ENCODE measurements at regions not wholly inside any gene's neighbourhood (a gene's known extent, or its start where the extent isn't known, plus 50 kb on each side); places are given as distances from the start of the nearest gene placed in this dataset.
"Not testable (repeated sequence)": the region's sequence is repeated elsewhere in the genome, so short reads cannot be mapped to it uniquely, and the experiment has no call there.

DNA sequence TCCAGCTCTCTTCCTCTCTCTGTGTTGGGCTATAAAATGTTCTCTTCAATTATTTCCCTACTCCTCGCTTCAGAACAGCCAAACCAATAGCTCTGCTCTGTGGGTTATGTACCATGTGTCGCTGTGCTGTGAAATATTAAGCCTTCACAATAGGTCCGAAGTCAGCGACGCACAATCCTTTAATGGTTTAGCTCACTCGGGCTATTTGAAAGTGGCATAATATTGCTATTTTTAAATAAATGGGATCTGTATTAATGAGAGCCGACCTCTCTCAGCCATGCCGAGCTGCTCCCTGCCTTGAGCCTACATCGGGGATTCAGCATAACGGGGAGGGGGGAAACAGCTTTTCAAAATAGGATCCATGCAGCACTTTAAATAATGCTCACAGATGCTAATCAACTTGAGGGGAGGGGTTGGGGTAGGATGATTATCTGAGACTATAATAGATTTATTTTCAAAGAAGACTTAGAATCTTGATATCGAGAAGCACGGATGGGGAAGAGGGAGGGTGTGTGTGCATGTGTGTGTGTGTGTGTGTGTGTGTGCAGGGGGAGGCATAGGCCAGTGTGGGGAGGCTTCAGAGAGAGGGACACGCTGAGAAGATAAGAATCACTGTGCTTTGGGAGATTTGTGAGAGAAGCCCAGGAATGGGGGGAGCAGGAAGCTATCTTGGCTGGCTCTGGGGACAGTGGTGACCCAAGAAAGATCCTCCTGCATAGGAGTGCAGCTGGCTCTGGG is 271.5 kb downstream of the NXPE2 start:
- DNase-seq, result no peak

DNA sequence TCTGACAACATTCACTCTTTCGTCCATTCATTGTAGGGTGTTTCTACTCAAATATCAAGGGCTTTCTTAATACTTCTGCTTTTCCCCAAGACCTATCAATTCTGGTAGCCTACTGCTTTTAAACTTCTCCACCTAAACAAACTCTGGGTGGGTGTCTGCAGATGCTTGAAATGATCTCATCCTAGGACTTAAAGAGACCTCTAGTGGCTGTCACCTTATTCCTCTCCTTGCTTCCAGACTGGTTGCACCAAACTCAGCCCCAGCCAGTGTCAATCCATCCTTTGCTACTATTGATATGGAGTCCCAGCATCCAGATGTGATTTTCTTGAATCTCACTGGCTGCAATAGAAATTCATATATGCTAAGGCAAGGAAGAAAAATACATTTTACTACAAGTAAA is 274.7 kb downstream of the NXPE2 start:
- no peak for DNase-seq

DNA sequence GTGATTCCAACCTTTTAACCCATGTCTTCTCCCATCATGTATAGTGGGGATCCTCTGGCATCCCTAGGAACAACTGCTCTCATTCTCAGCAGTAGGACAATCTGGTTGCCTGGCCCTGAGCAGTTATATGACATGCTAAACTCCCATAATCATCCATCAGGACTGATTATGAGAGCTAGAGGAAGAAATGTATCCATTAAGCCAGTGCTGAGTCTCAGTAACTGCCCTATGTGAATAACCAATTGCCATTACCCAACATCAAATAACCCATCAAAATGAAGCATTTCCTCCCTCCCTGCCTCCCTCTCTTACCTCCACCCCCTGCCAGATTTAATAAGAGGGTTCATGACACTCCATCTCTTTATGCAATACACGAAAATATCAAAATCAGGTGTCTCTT is 277.6 kb downstream of the NXPE2 start:
- no peak for DNase-seq

DNA sequence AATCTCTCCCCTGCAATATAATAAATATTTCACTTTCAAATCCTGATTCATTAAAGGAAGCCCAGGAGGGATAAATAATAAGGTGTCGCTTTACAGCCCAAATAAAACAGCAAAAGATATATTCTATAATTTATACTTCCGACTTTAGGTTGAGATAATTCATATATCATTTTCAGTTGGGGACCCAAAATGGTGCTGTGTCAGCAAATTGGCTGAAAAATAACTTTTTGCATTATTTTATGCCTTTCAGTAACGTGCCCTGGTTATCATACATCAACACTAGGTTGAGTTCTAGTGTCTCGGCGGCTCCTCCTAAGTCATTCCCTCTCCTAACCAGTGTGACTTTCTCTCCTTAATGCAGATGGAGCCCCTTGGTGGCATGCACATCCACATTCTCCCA is 278.2 kb downstream of the NXPE2 start:
- DNase-seq, result no peak

DNA sequence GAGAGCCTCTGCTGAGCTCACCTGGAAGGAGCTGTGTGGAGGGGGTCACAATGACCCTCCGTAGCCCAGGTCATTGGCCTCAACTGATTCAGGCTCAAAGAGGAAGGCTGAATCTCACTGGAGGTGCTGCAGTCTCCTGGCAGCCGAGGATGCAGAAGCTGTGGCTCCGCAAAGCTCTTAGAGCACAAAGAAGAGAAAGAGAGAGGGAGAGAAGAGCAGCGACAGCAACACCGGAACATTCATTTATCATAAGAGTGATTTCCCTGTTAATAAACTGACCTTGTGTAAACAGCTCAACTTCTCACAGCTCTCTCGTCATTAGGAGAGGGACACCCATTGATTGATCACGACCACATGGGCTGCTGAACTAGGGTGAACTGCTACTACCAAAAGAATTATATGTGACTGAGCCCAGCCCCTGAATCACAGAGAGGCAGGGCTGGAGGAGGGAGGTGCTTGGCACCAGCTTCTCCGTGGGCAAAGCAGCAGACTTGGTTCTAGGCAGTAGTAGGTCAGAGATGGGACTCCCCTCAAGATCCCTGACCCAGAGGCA is 281.7 kb downstream of the NXPE2 start:
- DNase-seq, result no peak

DNA sequence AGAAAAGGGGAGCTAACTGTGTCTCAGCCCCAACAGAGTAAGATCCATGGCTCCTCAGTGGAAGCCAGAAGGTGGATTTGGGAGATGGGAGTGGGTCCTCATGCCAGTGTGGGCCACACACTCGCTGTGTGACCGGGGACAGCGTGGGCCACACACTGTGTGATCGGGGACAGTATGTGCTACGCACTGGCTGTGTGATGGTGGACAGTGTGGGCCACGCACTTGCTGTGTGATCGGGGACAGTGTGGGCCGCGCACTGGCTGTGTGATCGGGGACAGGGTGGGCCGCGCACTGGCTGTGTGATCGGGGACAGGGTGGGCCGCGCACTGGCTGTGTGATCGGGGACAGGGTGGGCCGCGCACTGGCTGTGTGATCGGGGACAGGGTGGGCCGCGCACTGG is 282.5 kb downstream of the NXPE2 start:
- not testable (repeated sequence) for DNase-seq

DNA sequence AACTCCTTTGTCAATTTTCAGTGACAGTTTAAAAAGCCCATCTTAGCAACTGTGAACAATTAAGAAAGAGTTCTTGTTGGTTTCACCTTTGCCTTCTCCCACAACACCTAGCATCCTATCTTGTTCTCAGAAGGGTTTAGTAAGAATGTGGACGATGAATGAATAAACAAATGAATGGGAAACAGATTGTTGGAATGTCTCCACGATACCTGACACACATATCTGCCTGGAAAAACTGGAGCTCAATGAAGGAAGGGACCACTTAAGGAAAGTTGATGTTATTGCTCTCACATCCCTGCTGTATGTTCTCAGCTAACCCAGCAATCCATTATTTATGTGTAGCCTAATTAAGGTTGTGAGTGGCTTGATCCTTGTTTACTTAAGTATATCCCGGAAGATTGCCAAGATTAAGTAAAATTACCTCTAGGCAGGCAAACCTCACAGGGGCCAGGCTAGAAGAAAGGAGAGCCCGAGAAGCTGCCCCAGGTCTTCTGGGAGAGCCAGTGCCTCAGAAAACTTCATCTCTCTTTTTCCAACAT is 286.4 kb downstream of the NXPE2 start:
- no peak for DNase-seq

DNA sequence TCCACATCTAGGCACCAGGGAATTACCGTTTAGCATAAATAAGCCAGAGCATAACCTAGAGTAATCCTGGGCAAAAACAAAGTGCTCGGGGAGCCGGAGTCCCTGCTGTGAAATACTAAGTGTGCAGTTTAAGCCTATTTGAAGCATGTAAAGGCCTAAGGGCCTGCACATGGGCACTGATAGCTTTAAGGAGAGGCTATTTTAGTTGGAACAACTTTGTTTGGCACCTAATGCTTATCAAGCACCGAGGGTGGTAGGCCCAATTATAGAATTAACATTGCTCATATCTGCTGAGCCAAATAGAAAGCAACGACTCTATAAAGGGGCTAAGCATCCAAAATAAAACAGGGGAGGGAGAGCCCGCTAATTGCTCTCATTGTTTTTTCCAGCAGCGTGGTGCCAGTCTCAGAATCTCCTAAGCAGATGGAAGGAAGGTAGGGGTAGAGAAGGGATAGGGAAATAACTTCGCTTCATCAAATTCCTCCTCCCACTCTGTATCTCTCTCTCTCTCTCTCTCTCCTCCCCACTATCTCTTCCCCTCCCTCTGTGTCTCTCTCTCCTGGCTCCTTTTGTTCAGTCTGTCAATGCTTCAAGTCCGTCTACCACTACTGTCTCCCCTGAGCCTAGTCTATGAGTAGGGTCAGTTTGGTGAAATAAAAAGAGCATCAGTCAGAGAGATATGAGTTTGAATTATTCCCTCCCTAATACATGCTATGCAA is 292.8 kb downstream of the NXPE2 start:
- no peak for DNase-seq

DNA sequence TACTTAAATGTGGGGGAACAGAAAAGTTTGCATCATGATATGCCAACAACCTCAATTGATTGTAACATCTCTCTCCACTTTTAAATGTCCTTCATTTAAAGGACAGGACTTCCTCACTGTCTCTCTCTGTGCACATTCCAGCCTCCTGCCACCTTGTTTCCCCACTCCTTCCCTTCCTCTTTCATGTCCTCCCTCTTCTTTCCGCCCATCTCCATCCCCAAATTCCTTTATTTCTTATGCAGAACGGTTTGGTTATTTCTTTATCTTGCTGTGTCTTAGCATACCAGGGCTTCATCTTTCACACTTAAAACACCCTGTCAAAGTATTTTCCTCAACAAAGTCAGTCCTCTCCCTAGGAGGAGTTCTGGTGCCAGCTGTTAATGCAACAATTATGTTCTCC is 293.8 kb downstream of the NXPE2 start:
- no peak for DNase-seq

DNA sequence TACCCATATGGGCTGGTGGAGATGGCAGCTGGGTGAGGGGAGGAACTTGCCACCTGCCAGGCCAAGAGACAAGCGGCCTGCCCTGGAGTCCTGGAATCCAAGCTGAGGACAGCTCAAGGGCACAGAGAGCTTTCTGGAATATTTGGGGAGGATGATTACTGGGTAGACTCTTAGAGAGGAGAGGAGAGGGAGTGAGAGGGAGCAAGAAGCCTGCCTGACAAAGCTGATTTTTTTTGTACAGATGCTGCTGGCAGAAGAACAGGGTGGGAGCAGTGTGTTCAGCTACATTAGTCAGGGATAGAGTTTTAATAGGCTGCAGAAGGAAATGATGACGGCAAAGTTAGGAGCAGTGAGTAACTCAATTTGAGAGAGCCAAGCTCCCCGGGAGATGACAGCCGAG is 299.3 kb downstream of the NXPE2 start:
- no peak for DNase-seq

DNA sequence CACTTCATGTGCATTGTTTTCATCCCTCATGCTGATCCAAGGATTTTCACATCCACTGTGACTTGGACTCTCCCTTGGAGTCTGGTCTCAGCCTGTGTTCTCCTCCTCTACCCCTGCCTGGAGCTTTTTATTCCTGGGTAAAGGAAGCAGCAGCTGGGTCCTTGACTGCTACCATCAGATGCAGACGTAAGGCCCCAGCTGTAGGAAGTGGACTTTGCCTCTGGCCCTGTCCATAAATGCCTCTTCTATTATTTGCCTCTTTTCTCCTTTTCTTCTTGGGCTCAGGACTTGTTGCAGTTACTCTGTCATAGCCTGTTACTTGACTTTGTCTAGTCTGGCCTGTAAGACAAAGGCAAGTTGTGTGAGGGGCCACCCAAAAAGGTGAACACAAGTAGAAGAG is 303.8 kb downstream of the NXPE2 start:
- DNase-seq, result no peak

DNA sequence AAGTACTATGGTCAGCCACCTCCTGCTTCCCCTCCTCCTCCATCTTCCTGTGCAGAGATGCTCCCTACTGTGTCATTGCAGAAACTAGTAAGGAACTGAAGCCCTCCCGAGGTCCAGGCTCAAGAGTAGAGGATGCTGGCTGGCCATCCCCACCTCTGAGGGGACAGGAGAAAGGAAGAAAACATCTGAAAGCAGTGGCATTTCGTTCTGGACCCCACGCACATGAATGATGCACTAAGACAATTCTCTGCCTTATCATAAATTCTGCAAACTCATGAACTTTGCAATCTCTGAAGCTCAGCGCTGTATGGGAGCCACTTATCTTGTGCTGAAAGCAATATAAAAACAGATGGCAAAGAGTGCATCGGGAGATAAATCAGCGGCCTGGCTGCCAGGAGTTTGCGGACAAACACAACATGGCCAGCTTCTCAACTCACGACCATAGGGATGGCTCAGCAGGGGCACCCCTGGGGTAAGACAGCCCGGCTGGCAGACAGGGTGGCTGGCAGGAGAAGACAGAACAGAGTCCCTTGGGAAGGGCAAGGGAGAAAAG is 306.4 kb downstream of the NXPE2 start:
- peak; percentile 75 for DNase-seq

DNA sequence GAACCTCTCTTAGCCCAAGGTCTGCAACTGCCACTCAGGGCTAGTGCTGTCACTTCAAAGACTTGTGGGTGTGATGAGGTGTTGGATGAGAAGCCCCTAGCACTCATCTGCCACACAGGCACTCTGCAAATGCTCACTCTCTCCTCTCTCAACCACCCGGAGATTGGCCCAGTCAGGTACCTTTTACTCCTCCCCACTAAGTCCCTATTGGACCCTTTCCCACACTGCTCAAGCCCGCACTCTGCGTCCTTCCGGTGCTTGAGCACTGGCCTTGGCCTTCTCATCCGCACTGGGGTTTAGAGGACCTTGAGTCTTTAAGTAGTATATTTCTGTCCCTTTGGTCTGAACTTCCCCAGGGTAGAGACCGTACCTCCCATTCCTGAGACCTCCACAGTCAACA is 308.0 kb downstream of the NXPE2 start:
- DNase-seq, result no peak

DNA sequence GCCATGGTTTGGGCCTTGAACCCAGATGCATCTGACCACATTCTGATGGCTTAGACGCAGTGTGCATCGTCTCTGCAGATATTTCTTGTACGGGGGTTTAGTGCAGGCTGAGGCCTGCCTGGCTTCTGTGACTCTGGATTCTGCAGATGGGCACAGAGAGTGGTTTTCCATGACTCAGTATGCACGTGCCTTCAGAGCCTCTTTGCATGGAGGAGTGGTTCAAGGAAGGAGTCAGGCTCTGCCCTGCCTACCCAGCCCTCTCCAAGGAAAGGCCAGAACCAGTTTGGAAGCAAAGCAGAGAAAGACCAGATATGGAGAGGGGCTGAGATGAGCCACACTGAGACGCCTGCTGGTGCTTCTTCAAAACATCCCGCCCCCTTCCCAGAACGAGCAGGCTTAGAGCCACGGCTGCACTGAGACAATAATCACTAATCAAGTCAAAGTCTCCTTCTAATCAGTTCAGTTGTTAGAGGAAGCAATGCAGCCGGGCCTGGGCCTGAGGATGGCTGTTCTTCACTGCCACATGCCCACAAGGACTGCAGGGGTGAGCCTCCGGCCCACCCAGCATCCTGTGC is 308.9 kb downstream of the NXPE2 start:
- DNase-seq, result no peak

DNA sequence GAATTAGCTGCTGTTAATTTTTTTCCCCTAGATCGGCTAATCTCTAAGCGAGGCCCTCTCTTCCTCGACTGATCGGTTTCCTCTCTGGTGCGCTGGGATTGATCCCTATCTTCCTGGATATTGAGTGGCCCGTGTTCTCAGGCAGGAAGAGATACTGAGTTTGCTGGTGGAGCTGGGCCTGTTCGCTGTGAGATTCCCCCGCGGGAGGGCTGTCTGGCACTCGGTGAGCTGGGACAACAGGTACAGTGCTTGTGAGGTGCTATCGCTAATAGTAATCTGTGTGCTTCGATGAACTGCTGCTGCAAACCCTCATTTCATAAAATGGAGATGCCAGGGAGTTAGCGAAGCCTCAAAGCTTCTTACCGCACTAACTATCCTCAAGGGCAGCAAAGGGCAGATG is 310.3 kb downstream of the NXPE2 start:
- no peak for DNase-seq

DNA sequence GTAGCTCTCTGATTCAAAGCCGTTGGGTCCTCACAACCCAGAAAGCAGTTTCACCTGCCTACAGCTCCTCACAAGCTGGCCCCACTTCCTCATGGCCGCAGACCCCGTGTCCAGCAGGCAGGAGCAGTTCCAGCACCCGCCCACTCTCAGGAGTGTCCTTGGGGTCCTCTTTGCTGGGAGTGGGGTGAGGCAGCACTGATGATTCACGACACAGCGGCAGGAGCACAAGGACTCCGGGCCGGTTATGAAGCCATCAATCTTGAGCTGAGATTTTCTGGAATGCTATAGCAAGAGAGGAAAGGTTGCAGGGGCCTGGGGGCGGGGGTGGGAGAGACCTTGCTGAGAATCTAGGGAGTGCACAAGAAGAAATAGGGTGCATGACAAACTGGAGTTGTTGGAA is 311.2 kb downstream of the NXPE2 start:
- DNase-seq, result no peak

DNA sequence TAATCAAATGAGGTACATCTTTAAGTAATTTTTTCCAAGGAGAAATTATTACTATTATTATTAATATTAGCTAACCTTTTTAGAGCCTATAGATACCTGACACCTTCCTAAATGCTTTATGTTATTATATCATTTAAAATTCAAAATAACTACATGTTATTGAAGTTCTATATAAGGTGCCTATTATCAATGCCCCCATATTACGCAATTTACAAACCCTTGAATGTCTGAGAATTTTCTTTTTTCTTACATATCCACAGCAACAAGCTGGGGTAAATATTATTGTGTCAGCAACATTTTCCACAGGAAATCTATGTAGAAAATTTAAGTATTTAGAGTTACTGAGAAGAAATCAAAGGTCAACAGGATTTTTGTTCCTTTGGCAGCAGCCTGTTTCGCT is 327.3 kb downstream of the NXPE2 start:
- DNase-seq, result no peak

DNA sequence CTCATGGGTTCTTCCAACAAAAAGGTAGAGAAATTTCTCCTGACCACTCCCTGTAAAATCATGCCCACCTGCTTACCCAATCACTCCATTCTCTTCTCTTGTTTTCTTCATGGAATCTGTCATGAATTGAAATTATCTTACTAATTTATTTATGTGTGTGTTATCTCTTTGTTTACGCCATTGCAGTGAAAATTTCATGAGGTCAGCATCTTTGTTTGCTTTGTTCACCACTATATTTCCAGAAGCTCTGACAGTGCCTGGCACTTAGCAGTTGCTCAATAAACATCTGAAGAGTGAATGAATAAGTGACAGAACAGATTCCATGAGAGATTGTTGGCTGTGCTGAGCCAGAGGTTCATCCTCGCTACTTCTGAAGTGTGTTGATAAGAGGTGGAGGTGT is 329.5 kb downstream of the NXPE2 start:
- DNase-seq, result no peak

DNA sequence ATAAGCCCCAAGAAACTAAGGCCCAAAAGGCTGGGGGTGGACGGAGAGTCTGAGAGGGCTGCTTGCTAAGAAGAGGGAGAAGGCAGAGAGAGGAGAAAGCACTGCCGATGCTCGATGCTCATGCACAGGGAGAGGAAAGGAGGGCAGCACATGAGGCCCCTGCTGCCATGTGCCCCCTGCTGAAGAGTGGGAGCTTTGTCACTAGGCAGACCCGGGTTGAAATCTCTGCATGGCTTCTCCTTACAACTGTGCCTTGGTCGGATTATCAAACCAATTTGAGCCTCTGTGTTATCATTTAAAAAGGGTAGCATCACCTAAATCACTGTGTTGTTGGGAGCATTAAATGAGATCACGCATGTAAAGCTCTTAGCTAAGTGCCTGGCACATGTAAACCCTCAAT is 330.5 kb downstream of the NXPE2 start:
- no peak for DNase-seq

DNA sequence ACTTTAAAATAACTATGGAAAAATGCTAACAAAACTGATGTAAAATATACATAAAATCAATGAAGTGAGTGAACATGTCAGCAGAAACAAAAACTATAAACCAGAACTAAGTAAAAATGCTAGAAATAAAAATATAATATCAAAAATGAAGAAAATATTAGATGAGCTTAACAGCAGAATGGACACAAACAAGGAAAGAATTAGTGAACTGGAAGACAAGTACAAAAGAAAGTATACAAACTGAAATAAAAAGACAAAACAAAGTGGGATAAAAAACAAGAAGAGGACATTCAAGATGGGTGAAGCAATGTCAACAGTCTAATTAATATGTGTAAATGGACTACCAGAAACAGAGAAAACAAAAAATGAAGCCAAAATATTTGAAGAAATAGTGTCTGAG is 339.2 kb downstream of the NXPE2 start:
- DNase-seq, result no peak

DNA sequence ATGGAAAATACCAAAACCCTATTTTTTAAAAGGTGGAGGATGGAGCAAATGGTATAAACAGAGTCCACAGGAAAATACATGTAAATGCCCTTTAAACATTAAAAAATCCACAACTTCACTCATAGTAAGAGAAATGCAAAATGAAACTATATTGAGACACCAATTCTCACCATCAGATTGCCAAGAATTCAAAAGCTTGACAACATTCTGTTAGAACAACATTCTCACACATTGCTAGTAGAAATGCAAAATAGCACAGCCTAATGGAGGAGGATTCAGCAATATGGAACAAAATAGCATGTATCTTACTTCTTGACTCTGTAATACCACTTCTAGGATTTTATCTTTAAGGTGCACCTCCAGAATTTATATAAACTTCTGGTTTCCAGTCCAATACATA is 351.8 kb downstream of the NXPE2 start:
- DNase-seq, result no peak

DNA sequence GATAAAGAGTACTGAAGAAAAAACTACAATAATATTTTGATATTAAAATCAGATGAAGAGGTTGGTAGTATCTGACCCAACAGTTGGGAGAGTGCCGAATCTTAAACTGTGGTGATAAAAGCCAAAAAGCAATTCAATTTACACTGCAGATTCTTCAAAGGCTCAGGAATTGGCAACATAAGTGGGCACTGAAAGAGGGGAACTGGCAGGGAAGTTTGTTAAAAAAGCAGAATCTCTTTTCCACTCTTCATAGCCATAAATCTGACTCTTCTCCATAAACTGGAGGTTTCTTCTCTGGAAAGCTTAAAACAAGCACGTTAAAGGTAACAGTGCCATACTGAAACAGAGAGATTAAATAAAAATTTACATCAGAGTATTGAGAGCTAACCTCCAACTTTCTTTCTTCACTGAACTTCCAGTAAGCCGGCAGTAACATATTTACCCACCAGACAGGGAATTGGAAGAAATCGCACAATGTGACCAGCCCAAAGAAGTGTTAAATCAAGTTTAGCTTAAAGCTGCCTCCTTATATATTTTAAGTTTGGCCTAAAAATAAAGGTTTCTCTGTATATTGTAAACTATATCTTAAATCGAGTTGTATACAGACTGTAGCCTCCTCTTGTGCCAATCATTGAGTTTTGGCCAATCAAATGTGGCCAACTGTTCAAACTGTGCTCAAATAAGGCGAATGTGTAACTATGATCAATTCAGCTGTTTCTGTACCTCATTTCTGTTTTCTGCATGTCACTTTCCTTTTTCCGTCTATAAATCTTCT is 358.3 kb downstream of the NXPE2 start:
- no peak for DNase-seq

DNA sequence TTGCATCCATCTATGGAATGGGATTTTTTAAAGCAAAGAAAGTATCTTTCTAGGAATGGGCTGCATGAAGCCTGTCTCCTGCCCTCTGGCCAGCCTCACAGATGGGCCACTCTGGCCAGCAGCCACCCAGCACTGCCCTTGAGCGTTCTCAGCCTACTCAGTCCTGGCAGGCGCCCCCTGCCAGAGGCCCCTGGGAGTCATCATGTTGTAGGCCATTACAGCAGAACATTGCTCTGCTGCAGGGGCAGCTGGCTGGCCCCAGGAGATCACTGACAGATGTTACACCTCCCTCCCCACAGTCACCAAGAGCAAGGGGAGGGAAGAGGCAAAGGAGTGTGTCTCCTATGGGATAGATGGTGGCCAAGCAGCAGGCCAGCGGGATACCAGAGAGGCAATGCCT is 363.7 kb downstream of the NXPE2 start:
- DNase-seq, result no peak
